ENCODE measurements at regions not wholly inside any gene's neighbourhood (a gene's known extent, or its start where the extent isn't known, plus 50 kb on each side); places are given as distances from the start of the nearest gene placed in this dataset.

GRCh38 chr9:36734737-36735136 lies 162.0 kb downstream of the MELK start:
- TF ChIP-seq CTCF (IDR thresholded peaks at IDR 0.05; ENCODE audit: low read length) (no peak), EZH2 (IDR thresholded peaks at IDR 0.05; ENCODE audit: borderline replicate concordance, low read length) (no peak)

Measured in OCI-LY1 (cell line).